ENCODE measurements at regions not wholly inside any gene's neighbourhood (a gene's known extent, or its start where the extent isn't known, plus 50 kb on each side); places are given as distances from the start of the nearest gene placed in this dataset.

DNA sequence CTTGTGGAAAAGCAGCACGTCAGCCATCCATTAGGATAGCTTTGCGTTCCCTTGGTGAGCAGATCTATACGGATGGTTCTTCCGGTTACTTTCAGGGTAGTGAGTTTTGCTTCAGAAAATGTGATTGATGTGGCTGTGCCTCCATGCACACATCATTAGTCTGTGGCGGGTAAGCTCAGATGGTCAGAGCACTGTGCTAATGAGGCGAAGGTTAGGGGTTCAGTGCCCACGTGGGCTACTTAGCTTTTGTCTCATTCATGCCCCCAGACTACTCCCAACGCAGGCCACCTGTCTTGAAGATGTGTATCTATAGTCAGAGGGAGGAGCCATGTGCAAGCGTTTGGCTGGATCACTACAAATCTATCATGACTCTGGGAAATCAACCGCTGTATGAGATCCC, 322.8 kb upstream of the POU3F3 start:
- Histone ChIP-seq H3K4me3 (no peak overlapping the region), H3K4me1 (no peaks in the 10 kb centered on the region), H3K27me3 (no peaks in the 10 kb centered on the region), H3K9me3 (peaks cover 0 to 8% (median 0%) of the 10 kb centered on the region in 4 donors), H3K27ac (no peak overlapping the region), H3K36me3 (no peaks in the 10 kb centered on the region)
- no peak for TF ChIP-seq POLR2A (IDR thresholded peaks at IDR 0.05)
- TF ChIP-seq EP300 (IDR thresholded peaks at IDR 0.05): no peak
- TF ChIP-seq CTCF (IDR thresholded peaks at IDR 0.05): no peak
- DNase-seq (ENCODE audit: low spot score in 2 of 2): no peak
- 80 to 91% methylated on average over 10 of the region's 10 CpGs for WGBS, 2 donors

GRCh38 chr2:104537116-104537515, 316.8 kb upstream of the POU3F3 start:
- WGBS, 2 donors: 45 to 62% methylated on average over 5 of the region's 5 CpGs
- no peak for DNase-seq (ENCODE audit: low spot score in 2 of 2)

DNA sequence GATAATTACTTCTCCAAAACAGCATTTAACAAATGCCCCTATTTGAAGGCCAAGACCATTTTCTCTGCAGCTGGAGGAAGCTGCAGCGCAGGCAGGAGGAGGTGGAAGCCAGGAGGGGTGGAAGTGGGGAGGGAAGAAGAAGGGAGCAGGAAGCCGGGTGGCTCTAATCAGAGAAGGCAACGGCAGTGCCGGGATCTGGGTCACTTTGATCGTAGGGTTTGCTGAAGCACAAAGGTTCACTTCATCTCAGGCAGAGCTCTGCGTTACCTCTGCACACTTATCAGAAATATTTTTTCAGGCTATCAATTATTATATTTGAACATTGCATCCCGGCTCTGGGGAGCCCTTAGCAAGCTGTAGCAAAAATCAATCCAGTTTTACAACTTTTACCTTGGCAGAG, 315.8 kb upstream of the POU3F3 start:
- no peaks in the 10 kb centered on the region for H3K27me3 ChIP-seq
- no peak overlapping the region for H3K27ac ChIP-seq
- WGBS, 2 donors: 37% methylated on average over 7 of the region's 7 CpGs
- H3K9me3 ChIP-seq: peaks cover 0 to 17% (median 0%) of the 10 kb centered on the region in 4 donors
- no peak overlapping the region for H3K4me3 ChIP-seq
- no peaks in the 10 kb centered on the region for H3K36me3 ChIP-seq
- H3K4me1 ChIP-seq: no peaks in the 10 kb centered on the region
- TF ChIP-seq CTCF (IDR thresholded peaks at IDR 0.05) (no peak), POLR2A (IDR thresholded peaks at IDR 0.05) (no peak), EP300 (IDR thresholded peaks at IDR 0.05) (no peak)
- DNase-seq (ENCODE audit: low spot score in 2 of 2): no peak

More at GRCh38 chr2:104537116-104537515, 316.8 kb upstream of the POU3F3 start:
- Histone ChIP-seq H3K4me1 (no peaks in the 10 kb centered on the region), H3K9me3 (peaks cover 0 to 17% (median 0%) of the 10 kb centered on the region in 4 donors), H3K27me3 (no peaks in the 10 kb centered on the region), H3K4me3 (no peak overlapping the region), H3K36me3 (no peaks in the 10 kb centered on the region), H3K27ac (no peak overlapping the region)
- TF ChIP-seq CTCF (IDR thresholded peaks at IDR 0.05) (no peak), EP300 (IDR thresholded peaks at IDR 0.05) (no peak), POLR2A (IDR thresholded peaks at IDR 0.05) (no peak)

DNA sequence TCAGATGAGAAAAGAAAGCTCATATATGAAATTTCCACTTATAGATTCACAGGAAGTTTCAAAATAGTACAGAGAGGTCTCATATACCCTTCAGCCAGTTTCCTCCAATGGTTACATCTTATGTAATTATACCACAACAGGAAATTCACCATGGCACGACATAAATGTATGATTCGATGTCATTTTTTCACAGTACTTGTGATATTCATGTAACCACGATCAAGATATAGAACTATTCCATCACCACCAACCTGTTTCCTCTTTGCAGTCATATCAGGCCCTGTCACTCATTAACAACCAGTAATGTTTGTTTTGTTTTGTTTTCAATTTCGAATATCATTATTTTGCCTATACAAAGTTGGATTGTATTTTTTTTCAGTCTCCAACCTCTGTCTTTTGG, 314.3 kb upstream of the POU3F3 start:
- H3K27me3 ChIP-seq: no peaks in the 10 kb centered on the region
- WGBS, 2 donors: 75 to 79% methylated on average over 4 of the region's 4 CpGs
- no peak for DNase-seq (ENCODE audit: low spot score in 2 of 2)
- H3K4me3 ChIP-seq: no peak overlapping the region
- H3K4me1 ChIP-seq: no peaks in the 10 kb centered on the region
- peaks cover 0 to 15% (median 0%) of the 10 kb centered on the region in 4 donors for H3K9me3 ChIP-seq
- TF ChIP-seq POLR2A (IDR thresholded peaks at IDR 0.05) (no peak), EP300 (IDR thresholded peaks at IDR 0.05) (no peak), CTCF (IDR thresholded peaks at IDR 0.05) (no peak)
- H3K27ac ChIP-seq: no peak overlapping the region
- no peaks in the 10 kb centered on the region for H3K36me3 ChIP-seq

DNA sequence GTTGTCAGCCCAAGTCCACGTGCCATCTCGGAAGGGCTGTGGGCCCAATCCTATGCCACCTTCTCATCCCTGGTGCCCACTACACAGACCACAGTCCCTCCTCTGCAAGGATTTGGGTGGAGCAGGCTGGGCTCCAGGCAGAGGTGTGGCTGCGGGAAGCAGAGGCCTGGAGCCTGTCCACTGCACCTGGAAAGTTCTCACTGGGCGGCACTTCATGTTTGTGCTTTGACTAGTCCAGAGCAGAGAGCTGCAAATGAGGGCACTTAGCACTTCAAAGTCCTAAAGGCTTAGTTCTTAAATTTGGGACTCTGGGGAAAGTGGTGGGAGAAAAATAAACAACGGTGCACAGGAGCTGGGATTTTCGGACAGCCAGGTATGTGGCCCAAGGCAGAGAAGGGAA, 308.9 kb upstream of the POU3F3 start:
- TF ChIP-seq EP300 (IDR thresholded peaks at IDR 0.05): no peak
- no peak for TF ChIP-seq CTCF (IDR thresholded peaks at IDR 0.05)
- no peak for TF ChIP-seq POLR2A (IDR thresholded peaks at IDR 0.05)
- no peaks in the 10 kb centered on the region for H3K36me3 ChIP-seq
- no peaks in the 10 kb centered on the region for H3K4me1 ChIP-seq
- no peaks in the 10 kb centered on the region for H3K27me3 ChIP-seq
- no peak for DNase-seq (ENCODE audit: low spot score in 2 of 2)
- H3K27ac ChIP-seq: no peak overlapping the region
- H3K4me3 ChIP-seq: no peak overlapping the region
- WGBS, 2 donors: 77 to 82% methylated on average over 6 of the region's 6 CpGs
- H3K9me3 ChIP-seq: peaks cover 0 to 2% (median 0%) of the 10 kb centered on the region in 4 donors
